Mucosa of rectum (tissue), 2 donors: ENCODE measurements at regions not wholly inside any gene's neighbourhood (a gene's known extent, or its start where the extent isn't known, plus 50 kb on each side); places are given as distances from the start of the nearest gene placed in this dataset.
A peak's percentile ranks its signal among the peaks of the same experiment; 100 is the strongest.

Experiments used
- H3K27ac ChIP-seq, 2 donors: one replicate each; pipeline ENCODE4 v1.7.0; 2013; ENCODE audit warnings: inconsistent platforms in 2 of 2, low read depth in 2 of 2, low read length in 2 of 2
- H3K27me3 ChIP-seq, 2 donors: one replicate each; pipeline ENCODE4 v1.7.0; 2013; ENCODE audit warnings: low read length in 2 of 2; ENCODE audit not compliant: control insufficient read depth in 2 of 2, insufficient read depth in 2 of 2
- H3K36me3 ChIP-seq, 2 donors: one replicate each; pipeline ENCODE4 v1.7.0; 2013; ENCODE audit warnings: low read length in 2 of 2; ENCODE audit not compliant: control insufficient read depth in 2 of 2, insufficient read depth in 2 of 2
- H3K4me1 ChIP-seq, 2 donors: one replicate each; pipeline ENCODE4 v1.7.0; 2013; ENCODE audit warnings: low read length in 2 of 2, mild to moderate bottlenecking in 1 of 2; ENCODE audit not compliant: control insufficient read depth in 2 of 2, insufficient read depth in 2 of 2
- H3K4me3 ChIP-seq, 2 donors: one replicate each; pipeline ENCODE4 v1.7.0; 2013; ENCODE audit warnings: low read length in 2 of 2
- H3K9ac ChIP-seq, 2 donors: one replicate each; pipeline ENCODE4 v1.7.0; 2013; ENCODE audit warnings: low read length in 2 of 2, low read depth in 1 of 2, mild to moderate bottlenecking in 1 of 2
- H3K9me3 ChIP-seq, 2 donors: one replicate each; pipeline ENCODE4 v1.7.0; 2013; ENCODE audit warnings: low read length in 2 of 2; ENCODE audit not compliant: control insufficient read depth in 2 of 2
- donor health status: healthy.
- donor health status: Normal muscosa, but diverticular disease.

GRCh38 chr7:131106681-131107336 lies 220.9 kb upstream of the MKLN1 start:
- H3K9me3 ChIP-seq: no peaks in the 10 kb centered on the region
- H3K27ac ChIP-seq: peak overlapping the region; percentile 80 to 95
- peaks cover 0 to 3% of the 10 kb centered on the region in 2 donors for H3K36me3 ChIP-seq
- peak overlapping the region; percentile 95 to 97 for H3K9ac ChIP-seq
- H3K27me3 ChIP-seq: peaks cover 3 to 10% of the 10 kb centered on the region in 2 donors
- H3K4me1 ChIP-seq: peaks cover 22 to 39% of the 10 kb centered on the region in 2 donors
- peak overlapping the region; percentile 91 to 95 for H3K4me3 ChIP-seq

DNA sequence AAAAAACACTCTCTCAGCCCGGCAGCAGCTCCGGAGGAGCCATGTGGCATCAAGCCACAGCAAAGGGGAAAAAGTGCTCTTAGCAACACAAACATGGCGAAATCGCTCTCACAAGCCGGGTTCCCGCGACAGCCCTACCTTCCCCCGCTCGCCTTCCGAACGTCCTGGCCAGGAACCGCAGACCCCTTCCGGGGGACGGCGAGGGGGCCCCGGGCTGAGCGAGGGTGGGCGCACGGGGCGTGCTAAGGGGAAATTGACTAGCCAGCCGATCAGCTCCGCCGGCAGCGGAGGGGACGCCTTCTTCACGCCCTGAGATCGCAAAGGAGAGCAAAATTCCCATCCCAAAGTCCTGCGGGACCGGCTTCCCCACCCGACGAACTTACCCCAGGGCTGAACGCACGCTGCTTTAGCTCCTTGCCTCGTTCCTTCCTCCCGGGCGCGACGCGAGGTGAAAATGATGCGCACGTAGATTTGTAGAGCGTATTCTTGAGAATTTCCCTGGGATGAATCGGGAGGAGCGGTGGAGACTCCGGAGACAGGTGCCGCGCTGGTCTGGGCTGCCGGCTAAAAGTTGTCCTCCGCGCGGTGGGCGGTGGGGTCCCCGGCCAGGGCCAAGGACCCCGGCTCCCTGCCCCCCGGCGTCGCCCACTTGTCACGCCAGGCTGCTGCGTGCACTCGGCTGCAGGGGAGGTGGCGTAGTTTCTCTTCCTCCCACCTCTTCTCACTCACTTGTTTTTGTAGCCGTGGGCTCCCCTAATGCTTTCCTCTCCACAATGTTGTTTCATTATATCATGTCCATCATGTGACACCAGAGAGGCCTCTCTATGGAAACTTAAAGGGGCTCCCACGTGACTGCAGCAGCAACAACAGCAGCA lies 220.1 kb upstream of the MKLN1 start:
- H3K9ac ChIP-seq: peak overlapping the region; percentile 92 to 95
- peak overlapping the region; percentile 91 to 95 for H3K4me3 ChIP-seq
- H3K27me3 ChIP-seq: peaks cover 3 to 10% of the 10 kb centered on the region in 2 donors
- H3K27ac ChIP-seq: peak overlapping the region; percentile 80 to 95
- H3K9me3 ChIP-seq: no peaks in the 10 kb centered on the region
- H3K36me3 ChIP-seq: peaks cover 0 to 3% of the 10 kb centered on the region in 2 donors
- peaks cover 22 to 38% of the 10 kb centered on the region in 2 donors for H3K4me1 ChIP-seq

- peaks cover 22 to 38% of the 10 kb centered on the region in 2 donors for H3K4me1 ChIP-seq
- peak overlapping the region; percentile 80 to 95 for H3K27ac ChIP-seq
- peaks cover 0 to 3% of the 10 kb centered on the region in 2 donors for H3K36me3 ChIP-seq
- no peaks in the 10 kb centered on the region for H3K9me3 ChIP-seq
- H3K4me3 ChIP-seq: peak overlapping the region; percentile 91 to 95
- H3K27me3 ChIP-seq: peaks cover 3 to 10% of the 10 kb centered on the region in 2 donors
- peak overlapping the region; percentile 92 to 95 for H3K9ac ChIP-seq
Measured at GRCh38 chr7:131108212-131108940, 219.3 kb upstream of the MKLN1 start.

- H3K9ac ChIP-seq: peak overlapping the region; percentile 67 to 95
- peak overlapping the region; percentile 71 to 95 for H3K4me3 ChIP-seq
- no peaks in the 10 kb centered on the region for H3K9me3 ChIP-seq
- H3K4me1 ChIP-seq: peaks cover 16 to 34% of the 10 kb centered on the region in 2 donors
- H3K36me3 ChIP-seq: no peaks in the 10 kb centered on the region
- peak overlapping the region; percentile 80 to 95 for H3K27ac ChIP-seq
- peaks cover 3 to 10% of the 10 kb centered on the region in 2 donors for H3K27me3 ChIP-seq
Measured at GRCh38 chr7:131109011-131109758, 218.5 kb upstream of the MKLN1 start.

- Histone ChIP-seq H3K27me3 (peaks cover 3 to 10% of the 10 kb centered on the region in 2 donors), H3K36me3 (no peaks in the 10 kb centered on the region), H3K4me1 (peaks cover 16 to 33% of the 10 kb centered on the region in 2 donors), H3K27ac (peak overlapping the region; percentile 80 to 95), H3K4me3 (peak overlapping the region; percentile 71 to 78), H3K9me3 (no peaks in the 10 kb centered on the region), H3K9ac (peak overlapping the region; percentile 61 to 67)
Measured at GRCh38 chr7:131109759-131110296, 217.8 kb upstream of the MKLN1 start.

- Histone ChIP-seq H3K4me1 (peaks cover 16 to 33% of the 10 kb centered on the region in 2 donors), H3K27ac (peak overlapping the region; percentile 80 to 95), H3K4me3 (peak overlapping the region; percentile 71 to 78), H3K27me3 (peaks cover 3 to 10% of the 10 kb centered on the region in 2 donors), H3K9ac (peak overlapping the region; percentile 52 to 67), H3K36me3 (no peaks in the 10 kb centered on the region), H3K9me3 (no peaks in the 10 kb centered on the region)
Measured at GRCh38 chr7:131110297-131111080, 217.2 kb upstream of the MKLN1 start.

DNA sequence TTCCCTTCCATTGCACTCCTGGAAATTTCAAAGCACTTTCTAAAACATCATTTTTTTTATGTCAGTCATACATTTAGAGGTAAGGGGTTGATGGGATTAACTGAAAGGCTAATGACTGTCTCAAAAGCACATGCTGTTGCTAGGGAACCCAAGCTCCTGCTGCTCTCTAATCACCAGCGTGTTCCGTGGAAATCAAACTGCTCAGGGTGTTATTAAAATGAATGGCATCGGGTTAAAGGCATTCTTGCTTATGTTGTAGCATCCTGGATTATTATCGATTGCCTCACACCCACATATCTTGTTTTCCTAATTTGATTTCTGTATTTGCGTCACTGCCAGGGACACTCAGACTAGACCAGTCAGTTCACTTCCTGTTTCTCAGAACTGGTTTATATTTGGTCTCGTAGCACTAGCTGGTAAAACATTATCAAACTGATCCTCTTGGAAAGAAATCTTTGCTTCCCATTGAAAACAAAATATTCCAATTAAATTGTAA lies 216.5 kb upstream of the MKLN1 start:
- H3K27me3 ChIP-seq: peaks cover 3 to 10% of the 10 kb centered on the region in 2 donors
- H3K4me1 ChIP-seq: peaks cover 16 to 33% of the 10 kb centered on the region in 2 donors
- H3K36me3 ChIP-seq: no peaks in the 10 kb centered on the region
- H3K27ac ChIP-seq: peak overlapping the region; percentile 80 to 95
- peak overlapping the region; percentile 52 to 67 for H3K9ac ChIP-seq
- H3K4me3 ChIP-seq: peak overlapping the region; percentile 58 to 78
- no peaks in the 10 kb centered on the region for H3K9me3 ChIP-seq

- Histone ChIP-seq H3K36me3 (no peaks in the 10 kb centered on the region), H3K9me3 (no peaks in the 10 kb centered on the region), H3K4me3 (no peak overlapping the region), H3K27me3 (peaks cover 3 to 10% of the 10 kb centered on the region in 2 donors), H3K27ac (no peak overlapping the region), H3K4me1 (peaks cover 16 to 33% of the 10 kb centered on the region in 2 donors), H3K9ac (peak overlapping the region in 1 of 2 donors; percentile 15)
Measured at GRCh38 chr7:131111792-131112191, 215.9 kb upstream of the MKLN1 start.
